IPS-15b (cell line): ENCODE measurements at regions not wholly inside any gene's neighbourhood (a gene's known extent, or its start where the extent isn't known, plus 50 kb on each side); places are given as distances from the start of the nearest gene placed in this dataset.

ENCODE experiments used
- H3K27me3 ChIP-seq: one replicate; pipeline ENCODE4 v1.6.1; 2013; ENCODE audit warnings: low read length; ENCODE audit not compliant: control insufficient read depth, insufficient read depth
- H3K36me3 ChIP-seq: one replicate; pipeline ENCODE4 v1.6.1; 2013; ENCODE audit warnings: low read length; ENCODE audit not compliant: control insufficient read depth, insufficient read depth
- H3K4me1 ChIP-seq: one replicate; pipeline ENCODE4 v1.6.1; 2013; ENCODE audit warnings: mild to moderate bottlenecking, low read length; ENCODE audit not compliant: control insufficient read depth, insufficient read depth
- H3K4me3 ChIP-seq: one replicate; pipeline ENCODE4 v1.5.1; 2013; ENCODE audit warnings: low read depth, low read length
- H3K9ac ChIP-seq: one replicate; pipeline ENCODE4 v1.6.1; 2013; ENCODE audit warnings: low read depth, mild to moderate bottlenecking, low read length
- H3K9me3 ChIP-seq: one replicate; pipeline ENCODE4 v1.6.1; 2013; ENCODE audit warnings: mild to moderate bottlenecking, low read length; ENCODE audit not compliant: control insufficient read depth, insufficient read depth

DNA sequence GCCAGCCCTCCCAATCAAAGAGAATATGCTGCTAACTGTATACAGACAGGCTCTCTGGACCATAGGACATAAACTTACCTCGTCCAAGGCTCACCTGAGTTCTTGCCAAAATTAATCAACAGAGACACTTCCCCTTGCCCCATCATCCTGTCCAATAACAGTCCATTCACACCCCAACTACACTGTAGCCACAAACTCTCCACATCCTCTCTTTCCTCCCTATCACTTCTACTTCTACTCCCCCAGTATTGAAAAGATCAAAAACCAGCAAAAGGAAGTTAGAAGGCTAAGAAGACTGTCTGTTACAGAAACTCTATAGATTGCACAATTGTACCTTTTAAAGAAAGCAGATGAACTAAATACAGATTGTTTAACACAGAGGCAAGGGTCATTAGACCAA is 133.5 kb upstream of the STT3B start:
- H3K4me1 ChIP-seq: peaks cover 2% of the 10 kb centered on the region
- H3K4me3 ChIP-seq: no peak overlapping the region
- no peaks in the 10 kb centered on the region for H3K9me3 ChIP-seq
- no peaks in the 10 kb centered on the region for H3K36me3 ChIP-seq
- H3K9ac ChIP-seq: no peak overlapping the region
- no peaks in the 10 kb centered on the region for H3K27me3 ChIP-seq

DNA sequence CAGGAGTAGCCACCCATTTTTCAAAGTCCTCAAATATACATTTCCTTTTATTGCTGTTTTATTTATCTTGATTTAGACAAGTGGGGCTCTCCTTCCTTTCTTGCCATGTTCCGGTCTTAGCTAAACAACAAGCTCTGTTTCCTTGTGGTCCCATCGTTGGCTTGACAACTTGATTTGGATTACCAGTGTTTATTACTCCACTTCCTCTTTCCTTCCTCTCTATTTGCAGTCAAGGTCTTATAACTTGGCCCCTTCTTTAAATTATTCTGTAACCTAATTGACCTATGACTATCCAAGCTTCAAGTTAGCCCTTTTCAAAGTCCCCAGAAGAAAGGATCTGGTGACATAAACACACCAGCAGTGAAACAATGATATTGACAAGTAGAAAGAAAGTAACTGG is 130.6 kb upstream of the STT3B start:
- Histone ChIP-seq H3K9me3 (no peaks in the 10 kb centered on the region), H3K9ac (no peak overlapping the region), H3K4me1 (peaks cover 2% of the 10 kb centered on the region), H3K36me3 (no peaks in the 10 kb centered on the region), H3K4me3 (no peak overlapping the region), H3K27me3 (no peaks in the 10 kb centered on the region)

DNA sequence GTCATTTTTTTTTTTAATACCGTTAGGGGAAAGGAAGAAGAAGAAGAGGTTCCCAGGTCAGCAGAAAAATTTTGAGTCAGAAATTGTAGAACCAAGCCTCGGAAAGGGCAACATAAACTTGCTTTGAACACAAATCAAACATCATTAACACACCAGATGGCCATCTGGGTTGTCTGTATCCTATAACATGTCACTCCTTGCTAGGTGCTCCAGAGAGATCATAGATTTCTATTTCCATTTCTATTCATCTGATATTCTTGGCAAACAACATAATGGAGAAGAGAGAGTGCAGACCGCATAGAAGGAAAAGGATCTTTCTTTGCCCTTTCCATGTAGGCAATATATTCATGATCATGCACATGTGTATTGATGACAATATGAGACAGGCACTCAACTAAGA is 129.5 kb upstream of the STT3B start:
- Histone ChIP-seq H3K9me3 (no peaks in the 10 kb centered on the region), H3K27me3 (no peaks in the 10 kb centered on the region)

DNA sequence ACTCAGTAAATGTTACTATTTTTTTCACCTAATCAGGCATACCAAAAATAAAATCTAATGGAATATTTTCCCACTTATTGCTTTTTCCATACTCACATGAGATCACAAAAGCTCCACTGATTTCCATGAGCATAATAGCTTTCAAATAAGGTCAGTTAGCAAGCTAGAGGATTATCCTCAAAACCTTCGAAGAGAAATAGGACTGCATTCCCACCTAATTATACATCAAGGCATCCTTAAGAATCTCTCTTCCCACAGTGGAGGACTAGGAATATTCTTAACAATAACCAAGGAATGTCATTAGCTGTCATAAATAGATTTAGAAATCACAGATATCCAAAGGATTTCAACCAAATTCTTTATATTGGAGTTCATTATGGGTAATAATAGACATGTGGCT is 127.9 kb upstream of the STT3B start:
- Histone ChIP-seq H3K9ac (no peak overlapping the region), H3K36me3 (no peaks in the 10 kb centered on the region), H3K9me3 (no peaks in the 10 kb centered on the region), H3K27me3 (no peaks in the 10 kb centered on the region), H3K4me3 (no peak overlapping the region), H3K4me1 (peaks cover 2% of the 10 kb centered on the region)

More for the DNA sequence above, 129.5 kb upstream of the STT3B start:
- Histone ChIP-seq H3K4me1 (peaks cover 2% of the 10 kb centered on the region), H3K9ac (no peak overlapping the region), H3K36me3 (no peaks in the 10 kb centered on the region), H3K4me3 (no peak overlapping the region)

DNA sequence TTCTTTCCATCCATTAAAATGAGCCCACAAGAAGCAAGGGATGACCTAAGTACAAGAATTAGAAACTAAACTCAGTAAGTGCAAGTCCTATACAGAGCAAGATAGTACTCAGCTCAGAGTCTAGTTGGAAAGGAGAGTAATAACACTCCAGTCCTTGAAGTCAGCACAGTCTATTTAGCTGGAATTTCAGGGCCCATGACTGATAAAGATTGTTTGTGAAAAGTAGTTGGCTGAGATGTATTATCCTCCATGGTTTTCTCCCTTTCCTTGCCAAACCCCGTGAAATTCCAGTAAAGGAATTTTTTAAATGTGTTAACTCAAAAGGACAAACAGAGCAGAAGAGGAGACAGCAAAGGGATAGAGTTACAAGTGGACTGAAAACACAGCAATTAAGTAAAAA is 127.2 kb upstream of the STT3B start:
- H3K4me3 ChIP-seq: no peak overlapping the region
- no peak overlapping the region for H3K9ac ChIP-seq
- H3K9me3 ChIP-seq: no peaks in the 10 kb centered on the region
- H3K27me3 ChIP-seq: no peaks in the 10 kb centered on the region
- H3K4me1 ChIP-seq: peaks cover 2% of the 10 kb centered on the region
- no peaks in the 10 kb centered on the region for H3K36me3 ChIP-seq

DNA sequence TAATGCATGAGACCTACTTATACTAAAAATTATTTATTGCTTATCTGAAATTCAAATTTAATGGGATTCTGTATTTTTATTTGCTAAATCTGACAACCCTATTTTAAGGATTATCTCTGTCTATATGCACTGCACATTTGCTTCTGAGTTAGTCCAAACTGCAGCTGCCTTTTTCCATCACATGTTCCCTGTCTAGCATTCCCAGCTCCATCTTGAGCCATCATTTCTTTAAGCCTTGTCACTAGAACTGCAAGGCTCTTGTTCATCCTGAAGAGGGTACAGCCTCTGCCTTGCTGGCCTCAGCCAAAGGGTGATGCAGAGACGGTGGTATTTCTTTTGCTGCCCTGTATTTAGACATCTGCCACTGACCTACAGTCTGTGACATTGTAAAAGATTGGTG is 125.8 kb upstream of the STT3B start:
- Histone ChIP-seq H3K27me3 (no peaks in the 10 kb centered on the region), H3K4me3 (no peak overlapping the region), H3K36me3 (no peaks in the 10 kb centered on the region), H3K4me1 (peaks cover 2% of the 10 kb centered on the region), H3K9ac (no peak overlapping the region), H3K9me3 (no peaks in the 10 kb centered on the region)

DNA sequence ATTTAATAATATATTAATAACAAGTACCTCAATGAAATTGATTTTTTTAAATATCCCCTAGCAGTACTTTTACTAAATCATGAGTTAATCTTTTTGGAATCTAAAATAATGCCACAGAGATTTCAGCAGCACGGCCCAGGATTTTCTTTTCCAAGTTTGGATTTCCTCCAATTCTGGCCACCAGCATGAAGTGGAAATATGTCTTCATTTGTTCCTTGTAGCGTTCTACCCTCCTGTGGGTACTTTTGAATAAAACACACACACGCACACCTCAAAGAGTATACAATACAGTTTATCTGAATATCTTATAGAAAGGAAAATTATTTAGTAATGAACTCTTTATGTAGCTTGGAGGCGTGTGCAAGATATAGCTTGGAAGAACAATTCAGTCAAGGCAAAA is 125.1 kb upstream of the STT3B start:
- H3K4me1 ChIP-seq: peaks cover 2% of the 10 kb centered on the region
- H3K27me3 ChIP-seq: no peaks in the 10 kb centered on the region
- H3K9me3 ChIP-seq: no peaks in the 10 kb centered on the region
- H3K36me3 ChIP-seq: no peaks in the 10 kb centered on the region
- no peak overlapping the region for H3K4me3 ChIP-seq
- H3K9ac ChIP-seq: no peak overlapping the region

DNA sequence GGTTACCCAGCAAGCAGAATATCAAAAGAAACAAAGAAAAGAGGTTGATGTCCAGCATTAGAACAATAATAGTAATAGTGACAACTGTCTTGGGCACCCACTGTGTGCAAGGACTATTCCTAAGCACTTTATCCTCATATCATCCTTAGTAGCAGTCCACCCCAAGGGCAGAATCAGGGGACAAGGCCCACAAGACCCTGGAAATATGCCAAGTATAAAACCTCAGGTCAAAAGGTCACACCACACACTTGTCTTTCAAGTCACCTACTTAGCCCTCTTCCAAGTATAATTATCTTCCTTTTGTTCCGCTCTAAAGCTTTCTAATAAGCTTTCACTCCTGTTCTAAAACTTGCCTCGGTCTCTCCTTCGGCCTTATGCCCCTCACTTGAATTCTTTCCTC is 124.0 kb upstream of the STT3B start:
- no peak overlapping the region for H3K9ac ChIP-seq
- no peaks in the 10 kb centered on the region for H3K27me3 ChIP-seq
- peaks cover 2% of the 10 kb centered on the region for H3K4me1 ChIP-seq
- no peak overlapping the region for H3K4me3 ChIP-seq
- no peaks in the 10 kb centered on the region for H3K9me3 ChIP-seq
- H3K36me3 ChIP-seq: no peaks in the 10 kb centered on the region

DNA sequence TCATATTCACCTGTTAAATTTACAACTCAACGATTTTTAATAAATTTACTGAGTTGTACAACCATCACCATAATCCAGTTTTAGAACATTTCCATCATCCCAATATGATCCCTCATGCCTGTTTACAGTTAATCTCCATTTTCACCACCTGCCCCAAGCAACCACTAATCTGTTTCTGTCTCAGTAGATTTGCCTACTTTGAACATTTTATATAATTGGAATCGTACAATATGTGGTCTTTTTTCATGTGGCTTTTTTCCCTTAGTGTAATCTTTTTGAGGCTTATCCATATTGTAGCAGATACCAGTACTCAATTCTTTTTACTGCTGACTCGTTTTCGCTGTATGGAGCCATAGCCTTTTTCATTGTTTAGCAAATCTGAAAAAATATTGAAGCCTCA is 123.3 kb upstream of the STT3B start:
- H3K27me3 ChIP-seq: no peaks in the 10 kb centered on the region
- H3K9me3 ChIP-seq: no peaks in the 10 kb centered on the region
- no peak overlapping the region for H3K4me3 ChIP-seq
- H3K4me1 ChIP-seq: peaks cover 2% of the 10 kb centered on the region
- H3K9ac ChIP-seq: no peak overlapping the region
- H3K36me3 ChIP-seq: no peaks in the 10 kb centered on the region

DNA sequence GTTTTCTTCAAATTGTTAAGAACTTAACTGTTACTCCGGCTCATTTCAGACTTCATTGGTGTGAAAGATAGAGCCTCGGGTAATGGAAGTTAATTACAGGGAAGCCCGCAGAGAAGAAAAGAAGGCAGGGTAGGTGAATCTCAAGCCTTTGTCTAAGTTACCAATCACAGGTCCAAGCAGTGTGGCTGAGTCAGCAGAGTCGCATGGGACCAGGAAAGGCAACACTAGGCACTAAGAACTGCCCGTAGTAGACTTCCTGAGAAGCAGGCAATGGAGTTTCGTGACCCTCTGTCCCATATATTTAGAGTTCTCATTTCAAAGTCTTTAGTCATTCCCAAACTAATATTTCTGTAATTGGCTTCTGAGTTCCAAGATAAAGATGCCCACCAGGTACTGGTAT is 122.9 kb upstream of the STT3B start:
- Histone ChIP-seq H3K9ac (no peak overlapping the region), H3K4me3 (no peak overlapping the region), H3K4me1 (peaks cover 2% of the 10 kb centered on the region), H3K9me3 (no peaks in the 10 kb centered on the region), H3K36me3 (no peaks in the 10 kb centered on the region), H3K27me3 (no peaks in the 10 kb centered on the region)

DNA sequence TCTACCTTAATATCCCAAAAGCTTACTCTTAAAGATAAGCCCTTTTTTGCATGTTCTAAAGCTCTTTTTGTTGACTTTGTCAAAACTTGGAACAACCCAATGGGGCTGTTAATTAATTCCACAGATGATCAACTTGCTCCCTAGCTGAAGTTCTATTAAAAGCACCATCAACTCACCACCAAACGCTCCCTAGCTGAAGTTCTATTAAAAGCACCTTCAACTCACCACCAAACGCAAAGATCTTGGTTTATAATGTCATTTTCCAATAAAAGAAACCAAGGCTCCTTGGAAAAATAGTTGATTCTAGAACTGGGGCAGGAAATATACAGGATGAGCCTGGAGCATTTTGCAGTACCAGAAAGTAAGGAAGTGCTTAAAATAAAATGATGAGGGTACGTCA is 122.3 kb upstream of the STT3B start:
- peaks cover under 1% of the 10 kb centered on the region for H3K4me1 ChIP-seq
- H3K9me3 ChIP-seq: no peaks in the 10 kb centered on the region
- H3K27me3 ChIP-seq: no peaks in the 10 kb centered on the region
- H3K36me3 ChIP-seq: no peaks in the 10 kb centered on the region
- H3K4me3 ChIP-seq: no peak overlapping the region
- no peak overlapping the region for H3K9ac ChIP-seq

DNA sequence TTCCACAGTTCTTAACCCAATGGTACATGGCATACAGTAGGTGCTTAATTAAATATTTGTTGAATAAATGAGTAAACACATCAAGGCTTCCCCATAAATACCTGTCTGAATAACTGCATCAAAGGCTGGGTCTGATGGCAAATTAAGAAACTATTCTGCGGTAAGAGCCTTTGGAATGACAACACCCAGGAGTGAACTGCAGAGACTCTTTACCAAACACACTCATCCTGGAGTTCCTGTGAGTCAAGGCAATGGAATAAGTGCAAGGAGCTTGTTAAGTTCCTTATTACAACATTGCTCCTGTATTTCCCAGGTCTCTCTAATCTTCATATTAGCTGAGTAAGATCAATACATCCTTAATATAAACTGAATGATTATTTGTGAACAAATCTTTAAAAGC is 119.9 kb upstream of the STT3B start:
- Histone ChIP-seq H3K4me1 (no peaks in the 10 kb centered on the region), H3K27me3 (no peaks in the 10 kb centered on the region), H3K4me3 (no peak overlapping the region), H3K9me3 (no peaks in the 10 kb centered on the region), H3K9ac (no peak overlapping the region), H3K36me3 (no peaks in the 10 kb centered on the region)

DNA sequence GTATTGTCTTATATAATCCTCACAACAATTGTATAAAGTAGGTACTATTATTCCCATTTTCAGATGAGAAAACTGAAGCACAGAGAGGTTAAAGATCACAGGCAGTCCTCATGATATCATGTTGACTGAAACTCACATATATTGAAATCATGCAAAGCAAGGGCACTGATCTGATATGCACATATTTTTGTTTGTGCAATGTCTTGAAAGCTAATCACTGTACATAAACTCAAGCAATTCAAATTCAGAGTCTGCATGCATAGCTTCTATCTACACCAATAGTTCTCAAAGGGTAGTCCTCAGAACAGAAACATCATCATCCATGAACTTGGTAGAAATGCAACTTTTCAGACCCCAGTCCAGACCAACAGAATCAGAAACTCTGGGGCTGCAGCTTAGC is 119.2 kb upstream of the STT3B start:
- Histone ChIP-seq H3K4me1 (no peaks in the 10 kb centered on the region), H3K27me3 (no peaks in the 10 kb centered on the region), H3K9ac (no peak overlapping the region), H3K9me3 (no peaks in the 10 kb centered on the region), H3K4me3 (no peak overlapping the region), H3K36me3 (no peaks in the 10 kb centered on the region)
